T-cell (primary cell): ENCODE measurements at regions not wholly inside any gene's neighbourhood (a gene's known extent, or its start where the extent isn't known, plus 50 kb on each side); places are given as distances from the start of the nearest gene placed in this dataset.

Source experiments
- ATAC-seq, 4 experiments: fragments of 200-7000 bp in 3 of 4; fragments of 150-1000 bp in 1 of 4; cut with Tn5 transposase; replicated peaks in 1 of 4; 1 replicate in 3 of 4; 2 replicates in 1 of 4; pipeline ENCODE4 v1.10.0; 2021; ENCODE audit warnings: moderate library complexity in 3 of 4, mild to moderate bottlenecking in 2 of 4, moderate number of reproducible peaks in 1 of 4
- CTCF ChIA-PET, 2 donors: fragments of 300-600 bp; sonication (Branson Sonifier 250); formaldehyde crosslinking; loops; one replicate each; lab custom pipeline; 2022; ENCODE audit warnings: antibody characterized with exemption in 2 of 2; lab: Charles Lee
- POLR2A ChIA-PET, 2 donors: fragments of 300-600 bp; sonication (Branson Sonifier 250); formaldehyde crosslinking; loops; one replicate each; lab custom pipeline; 2022; ENCODE audit warnings: antibody characterized with exemption in 2 of 2; lab: Charles Lee
- DNase-seq, 35 experiments: peaks; one replicate each; pipeline versions ENCODE4 v3.0.0 to v3.0.0-alpha.2; 2013 to 2023
- H3K27ac ChIP-seq: one replicate; pipeline ENCODE4 v1.5.1; 2013; ENCODE audit warnings: low read length
- H3K27me3 ChIP-seq, 2 experiments: replicated peaks in 1 of 2; 1 replicate in 1 of 2; 2 replicates in 1 of 2; pipeline versions ENCODE4 v1.6.1 to v1.7.0; 2013; ENCODE audit warnings: low read length in 1 of 2, mixed read lengths in 1 of 2; ENCODE audit not compliant: control insufficient read depth in 2 of 2, insufficient read depth in 2 of 2; ENCODE audit errors: extremely low read depth in 1 of 2
- H3K36me3 ChIP-seq, 2 donors: 1 replicate in 1 of 2; 2 replicates in 1 of 2; pipeline versions ENCODE4 v1.6.1 to v1.7.0; 2013; ENCODE audit warnings: low read length in 1 of 2; ENCODE audit not compliant: control insufficient read depth in 2 of 2, insufficient read depth in 1 of 2; ENCODE audit errors: extremely low read depth in 1 of 2
- H3K4me1 ChIP-seq, 2 experiments: 1 replicate in 1 of 2; 2 replicates in 1 of 2; pipeline versions ENCODE4 v1.6.1 to v1.7.0; 2013; ENCODE audit warnings: low read length in 2 of 2, mixed read lengths in 1 of 2; ENCODE audit not compliant: insufficient read depth in 2 of 2, control insufficient read depth in 1 of 2; ENCODE audit errors: extremely low read depth in 1 of 2
- H3K4me3 ChIP-seq, 2 donors: 1 replicate in 1 of 2; 2 replicates in 1 of 2; pipeline versions ENCODE4 v1.5.1 to v1.7.0; 2013; ENCODE audit warnings: mild to moderate bottlenecking in 2 of 2, low read length in 1 of 2, moderate library complexity in 1 of 2; ENCODE audit not compliant: control insufficient read depth in 1 of 2; ENCODE audit errors: extremely low read depth in 1 of 2
- H3K9me3 ChIP-seq: 2 replicates; pipeline ENCODE4 v1.7.0; 2013
- H3K27ac Mint-ChIP-seq, 2 donors: one replicate each; pipeline ENCODE4 v1.8.0; 2020 to 2021; ENCODE audit warnings: mild to moderate bottlenecking in 2 of 2, mixed read lengths in 2 of 2
- H3K27me3 Mint-ChIP-seq, 2 donors: one replicate each; pipeline ENCODE4 v1.8.0; 2021 to 2022; ENCODE audit warnings: mixed read lengths in 2 of 2
- H3K36me3 Mint-ChIP-seq: one replicate; pipeline ENCODE4 v1.8.0; 2021; ENCODE audit warnings: mixed read lengths
- H3K4me1 Mint-ChIP-seq, 3 donors: one replicate each; pipeline ENCODE4 v1.8.0; 2020 to 2022; ENCODE audit warnings: mixed read lengths in 3 of 3, mild to moderate bottlenecking in 1 of 3
- H3K4me3 Mint-ChIP-seq, 3 donors: one replicate each; pipeline ENCODE4 v1.8.0; 2020 to 2022; ENCODE audit warnings: mild to moderate bottlenecking in 3 of 3, mixed read lengths in 3 of 3, moderate library complexity in 3 of 3
- H3K9me3 Mint-ChIP-seq, 3 donors: one replicate each; pipeline ENCODE4 v1.8.0; 2020 to 2022; ENCODE audit warnings: mixed read lengths in 3 of 3
- WGBS: methylation state at CpG from one replicate; pipeline ENCODE4 v1.1.5; 2013; ENCODE audit warnings: missing lambda C conversion rate; ENCODE audit not compliant: insufficient coverage; 5-methylcytosine and 5-hydroxymethylcytosine counted together

DNA sequence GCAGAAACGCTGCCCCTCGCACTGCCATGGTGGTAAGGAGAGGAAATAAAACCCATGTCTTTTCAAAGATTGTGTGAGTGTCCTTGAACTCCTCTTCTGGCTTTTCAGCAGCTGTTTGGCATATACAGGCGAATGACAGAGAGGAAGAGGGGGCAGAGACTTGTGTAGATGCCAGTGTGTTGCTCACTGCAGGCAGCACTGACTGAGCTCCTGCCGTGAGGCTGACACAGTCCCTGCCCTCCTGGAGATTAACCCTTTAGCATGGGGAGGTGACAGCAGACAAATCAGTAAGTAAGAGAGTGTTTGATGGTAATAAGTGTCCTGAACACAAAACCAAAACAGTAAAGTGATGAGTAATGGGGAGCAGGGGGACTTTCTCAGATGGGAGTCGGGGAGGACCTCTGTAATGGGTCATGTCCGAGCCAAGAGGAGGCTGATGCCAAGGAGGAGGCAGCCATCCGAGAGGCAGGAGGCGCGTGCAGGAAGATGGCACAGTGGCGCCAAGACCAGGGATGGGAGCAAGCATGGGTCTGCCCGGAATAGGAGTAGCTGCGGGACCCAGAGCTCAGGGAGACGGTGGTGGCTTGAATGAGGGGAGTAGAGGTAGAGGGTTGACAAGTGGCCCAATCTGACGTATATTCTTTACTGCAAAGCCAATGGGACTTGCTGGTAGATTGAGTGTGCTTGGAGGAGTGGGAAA lies 182.2 kb downstream of the FOXO1 start:
- peak overlapping the region; percentile 47 to 76 (median 49) for H3K4me3 Mint-ChIP-seq
- H3K4me1 Mint-ChIP-seq: peaks cover 85 to 91% (median 86%) of the 10 kb centered on the region in 3 donors
- peak overlapping the region; percentile 94 to 97 for H3K27ac Mint-ChIP-seq
- H3K9me3 Mint-ChIP-seq: no peaks in the 10 kb centered on the region
- ChIA-PET CTCF (no interaction called here), POLR2A (interaction anchor here (0.6 kb wide), 3 partner anchors 103 to 141 kb away, joined by 3 to 9 read pairs (median 3); no protein-coding TSS in a partner anchor)
- H3K27ac ChIP-seq: peak overlapping the region; percentile 73
- no peaks in the 10 kb centered on the region for H3K27me3 Mint-ChIP-seq
- H3K4me3 ChIP-seq: no peak overlapping the region
- peaks cover 61 to 97% of the 10 kb centered on the region in 2 experiments for H3K4me1 ChIP-seq
- ATAC-seq: no peak
- no peaks in the 10 kb centered on the region for H3K36me3 Mint-ChIP-seq
- no peaks in the 10 kb centered on the region for H3K9me3 ChIP-seq
- H3K36me3 ChIP-seq: no peaks in the 10 kb centered on the region
- DNase-seq: no peak
- WGBS: 83% methylated on average over 13 of the region's 14 CpGs
- H3K27me3 ChIP-seq: no peaks in the 10 kb centered on the region

DNA sequence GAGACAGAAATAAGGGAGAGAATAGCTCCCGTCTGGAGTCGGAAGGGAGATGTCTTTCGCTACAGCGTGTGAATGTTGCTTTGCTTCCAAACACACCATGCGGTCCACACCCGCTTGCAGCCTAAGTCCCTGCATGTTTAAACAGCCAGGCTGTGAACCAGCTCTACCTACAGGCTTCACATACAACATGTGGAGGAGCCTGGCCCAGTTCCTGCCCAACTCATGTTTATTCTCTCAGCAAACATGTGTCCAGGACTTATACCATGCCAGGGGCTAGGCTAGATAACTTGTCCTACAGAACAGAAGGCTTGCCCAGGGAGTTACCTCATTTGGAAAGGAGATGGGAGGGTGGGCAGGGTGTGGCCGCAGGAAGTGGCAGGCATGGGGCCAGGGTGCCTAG lies 181.5 kb downstream of the FOXO1 start:
- peak overlapping the region; percentile 73 for H3K27ac ChIP-seq
- peak in 3 of 35 experiments; percentile 26 to 40 (median 27) for DNase-seq

GRCh38 chr13:40485611-40486517 lies 180.6 kb downstream of the FOXO1 start:
- ATAC-seq (peak; percentile 92 to 94 (median 94)), DNase-seq (peak; percentile 48 to 91 (median 76))
- Mint-ChIP-seq H3K27me3 (no peaks in the 10 kb centered on the region), H3K27ac (peak overlapping the region; percentile 94 to 97), H3K9me3 (no peaks in the 10 kb centered on the region), H3K36me3 (no peaks in the 10 kb centered on the region), H3K4me3 (peak overlapping the region; percentile 54 to 76 (median 67)), H3K4me1 (peaks cover 88 to 93% (median 89%) of the 10 kb centered on the region in 3 donors)
- ChIA-PET CTCF (interaction anchor here (0.5 to 1.2 kb wide), 9 partner anchors 9 to 824 kb away, joined by 3 to 5 read pairs (median 4); no protein-coding TSS in a partner anchor), POLR2A (interaction anchor here (0.5 to 0.8 kb wide), 13 partner anchors 21 to 1122 kb away, joined by 3 to 6 read pairs (median 3); partner anchors contain the start of gene COG6 (in 1 of the 2))
- H3K27ac ChIP-seq: peak overlapping the region; percentile 73
- peaks cover 71 to 98% of the 10 kb centered on the region in 2 experiments for H3K4me1 ChIP-seq
- H3K27me3 ChIP-seq: no peaks in the 10 kb centered on the region
- peak overlapping the region in 1 of 2 donors; percentile 7 for H3K4me3 ChIP-seq
- WGBS: 8% methylated on average over 5 of the region's 12 CpGs
- no peaks in the 10 kb centered on the region for H3K36me3 ChIP-seq
- no peaks in the 10 kb centered on the region for H3K9me3 ChIP-seq

More for the DNA sequence above, 181.5 kb downstream of the FOXO1 start:
- H3K9me3 Mint-ChIP-seq: no peaks in the 10 kb centered on the region
- peaks cover 91 to 95% (median 91%) of the 10 kb centered on the region in 3 donors for H3K4me1 Mint-ChIP-seq
- ChIA-PET CTCF (no interaction called here), POLR2A (interaction anchor here in 1 of 2 donors (0.6 kb wide), 1 partner anchor 136 kb away, joined by 3 read pairs; no protein-coding TSS in a partner anchor)
- Histone ChIP-seq H3K27me3 (no peaks in the 10 kb centered on the region), H3K9me3 (no peaks in the 10 kb centered on the region), H3K4me3 (no peak overlapping the region), H3K36me3 (no peaks in the 10 kb centered on the region), H3K4me1 (peaks cover 68 to 98% of the 10 kb centered on the region in 2 experiments)
- peak overlapping the region; percentile 94 to 97 for H3K27ac Mint-ChIP-seq
- no peaks in the 10 kb centered on the region for H3K36me3 Mint-ChIP-seq
- peak overlapping the region; percentile 49 to 76 (median 51) for H3K4me3 Mint-ChIP-seq
- ATAC-seq: no peak
- WGBS: 85% methylated on average over 5 of the region's 7 CpGs
- H3K27me3 Mint-ChIP-seq: no peaks in the 10 kb centered on the region

DNA sequence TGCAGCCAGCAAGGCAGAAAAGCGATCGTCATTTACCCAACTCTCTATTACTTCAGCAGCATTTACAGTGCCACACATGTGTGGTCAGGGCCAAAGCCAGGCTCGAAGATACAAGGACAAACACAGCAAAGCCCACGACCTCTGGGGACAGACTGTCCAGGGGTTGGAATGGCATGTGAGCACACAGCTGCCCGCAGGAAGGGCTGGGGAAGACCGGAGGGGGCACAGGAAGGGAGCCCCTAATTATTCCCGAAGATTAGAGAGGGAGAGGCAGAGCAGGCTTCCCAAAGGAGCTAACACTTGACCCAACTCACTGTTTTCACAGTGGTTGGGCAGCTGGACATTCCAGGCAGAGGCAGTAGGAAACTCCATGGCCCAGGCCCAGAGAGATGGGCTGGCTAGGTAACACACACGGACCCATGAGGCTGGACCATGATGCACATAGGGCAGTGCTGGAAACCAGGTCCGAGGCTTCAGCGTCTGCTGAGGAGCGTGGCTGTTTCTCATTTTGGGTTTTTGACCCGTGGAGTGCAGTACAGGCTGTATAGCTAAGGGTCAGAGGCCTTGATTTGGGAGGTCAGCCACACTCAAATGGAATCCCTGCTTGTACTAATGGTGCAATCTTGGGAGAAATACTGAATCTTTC lies 179.8 kb downstream of the FOXO1 start:
- Mint-ChIP-seq H3K27ac (peak overlapping the region; percentile 94 to 97), H3K9me3 (no peaks in the 10 kb centered on the region), H3K4me3 (peak overlapping the region in 2 of 3 donors; percentile 37 to 76), H3K36me3 (no peaks in the 10 kb centered on the region), H3K4me1 (peaks cover 88 to 93% (median 89%) of the 10 kb centered on the region in 3 donors), H3K27me3 (no peaks in the 10 kb centered on the region)
- POLR2A ChIA-PET: interaction anchor here (0.5 to 0.8 kb wide), 7 partner anchors 127 to 831 kb away, joined by 3 to 8 read pairs (median 4); partner anchors contain the start of gene COG6 (in 1 of the 2)
- no peaks in the 10 kb centered on the region for H3K36me3 ChIP-seq
- CTCF ChIA-PET: interaction anchor here (1.0 to 1.2 kb wide), 3 partner anchors 10 to 182 kb away, joined by 3 to 4 read pairs (median 3); no protein-coding TSS in a partner anchor
- 83% methylated on average over 10 of the region's 12 CpGs for WGBS
- H3K4me1 ChIP-seq: peaks cover 71 to 98% of the 10 kb centered on the region in 2 experiments
- DNase-seq: no peak
- H3K27ac ChIP-seq: peak overlapping the region; percentile 73
- H3K27me3 ChIP-seq: no peaks in the 10 kb centered on the region
- H3K9me3 ChIP-seq: no peaks in the 10 kb centered on the region
- no peak overlapping the region for H3K4me3 ChIP-seq
- no peak for ATAC-seq

DNA sequence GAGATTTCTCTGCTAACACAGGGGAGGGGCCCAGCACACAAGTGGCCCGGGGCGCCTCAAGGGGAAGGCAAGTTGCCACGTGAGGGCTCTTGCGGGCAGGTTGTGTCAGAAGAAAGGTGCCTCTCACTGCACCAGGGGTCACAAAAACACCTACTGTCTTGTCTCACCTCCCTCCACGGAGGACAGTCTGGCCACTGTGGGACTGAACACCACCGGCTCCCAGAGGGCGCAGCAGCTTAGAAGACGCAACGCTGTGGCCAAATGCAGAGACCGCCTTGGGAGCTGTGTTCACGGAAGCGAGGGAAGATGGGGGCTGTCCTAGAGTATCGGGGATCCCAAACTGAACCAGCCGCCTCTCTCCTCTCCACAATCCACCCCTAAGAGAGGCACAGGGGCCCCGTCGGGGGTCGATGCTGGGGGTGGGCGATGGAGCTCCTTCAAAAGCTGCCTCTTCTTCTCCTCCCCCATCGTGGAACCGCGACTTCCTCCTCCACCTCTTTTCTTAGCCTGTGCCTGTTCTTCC lies 177.5 kb downstream of the FOXO1 start:
- Mint-ChIP-seq H3K9me3 (no peaks in the 10 kb centered on the region), H3K4me3 (peak overlapping the region in 2 of 3 donors; percentile 51 to 72), H3K27me3 (no peaks in the 10 kb centered on the region), H3K27ac (peak overlapping the region; percentile 89 to 95), H3K36me3 (no peaks in the 10 kb centered on the region), H3K4me1 (peaks cover 84 to 91% (median 87%) of the 10 kb centered on the region in 3 donors)
- ChIA-PET POLR2A (no interaction called here), CTCF (interaction anchor here (0.7 to 1.3 kb wide), 2 partner anchors 15 to 102 kb away, joined by 3 to 5 read pairs; no protein-coding TSS in a partner anchor)
- H3K9me3 ChIP-seq: no peaks in the 10 kb centered on the region
- DNase-seq (peak in 1 of 35 experiments; percentile 41), ATAC-seq (no peak)
- 96% methylated on average over 5 of the region's 21 CpGs for WGBS
- H3K27me3 ChIP-seq: no peaks in the 10 kb centered on the region
- peaks cover 77 to 99% of the 10 kb centered on the region in 2 experiments for H3K4me1 ChIP-seq
- H3K27ac ChIP-seq: peak overlapping the region; percentile 58
- no peaks in the 10 kb centered on the region for H3K36me3 ChIP-seq
- no peak overlapping the region for H3K4me3 ChIP-seq
